ENCODE measurements at regions not wholly inside any gene's neighbourhood (a gene's known extent, or its start where the extent isn't known, plus 50 kb on each side); places are given as distances from the start of the nearest gene placed in this dataset.

DNA sequence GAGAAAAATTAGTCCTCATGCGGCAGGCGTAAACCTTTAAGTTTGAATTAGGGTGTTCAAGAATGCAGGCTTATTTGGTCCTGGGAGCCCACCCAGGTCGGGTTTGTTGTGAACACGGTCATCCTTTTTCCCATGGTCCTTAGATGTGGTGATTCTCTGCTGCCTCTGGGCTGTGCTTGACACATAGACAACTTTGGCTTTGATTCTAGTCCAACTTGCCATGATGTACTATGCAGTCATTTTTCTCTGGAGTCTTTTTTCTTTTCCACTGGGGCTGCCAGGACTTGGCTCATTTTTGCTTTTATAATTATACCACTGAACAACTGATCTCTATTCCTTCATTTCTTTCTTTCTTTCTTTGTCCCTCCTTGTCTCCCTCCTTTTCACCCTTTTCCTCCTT lies 218.6 kb downstream of the SREK1 start:
- TF ChIP-seq CTCF (conservative IDR thresholded peaks at IDR 0.05; ENCODE audit: low read length): no peak
- no peak for TF ChIP-seq EZH2phosphoT487 (IDR thresholded peaks at IDR 0.05; ENCODE audit: borderline replicate concordance)
